Stimulated activated CD8-positive, alpha-beta memory T cell treated with anti-CD3 and anti-CD28 coated beads, Interleukin-12 subunit alpha, Interleukin-12 subunit beta, amount 100 ng/mL, for 4 hours (primary cell): ENCODE measurements at regions not wholly inside any gene's neighbourhood (a gene's known extent, or its start where the extent isn't known, plus 50 kb on each side); places are given as distances from the start of the nearest gene placed in this dataset.
"Not testable (repeated sequence)": the region's sequence is repeated elsewhere in the genome, so short reads cannot be mapped to it uniquely, and the experiment has no call there.

Source experiments
- DNase-seq: peaks from one replicate; pipeline ENCODE4 v3.0.0-alpha.2; 2020; ENCODE audit warnings: low read depth

GRCh38 chr3:177338697-177339219, 141.5 kb upstream of the TBL1XR1 start:
- no peak for DNase-seq

DNA sequence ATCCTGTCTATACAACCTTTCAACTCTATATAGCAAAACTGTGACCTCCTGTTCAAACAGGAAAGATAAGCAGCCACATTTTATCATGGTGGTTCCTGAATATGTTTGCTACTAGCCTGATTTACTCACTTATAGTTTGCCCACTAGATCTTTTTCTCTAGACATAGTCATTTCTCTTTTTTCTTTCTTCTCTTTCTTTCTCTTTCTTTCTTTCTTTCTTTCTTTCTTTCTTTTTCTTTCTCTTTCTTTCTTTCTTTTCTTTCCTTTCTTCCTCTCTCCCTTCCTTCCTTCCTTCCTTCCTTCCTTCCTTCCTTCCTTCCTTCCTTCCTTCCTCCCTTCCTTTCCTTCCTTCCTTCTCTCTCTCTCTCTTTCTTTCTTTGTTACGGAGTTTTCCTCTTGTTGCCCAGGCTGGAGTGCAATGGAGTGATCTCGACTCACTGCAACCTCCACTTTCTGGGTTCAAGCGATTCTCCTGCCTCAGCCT, 142.0 kb upstream of the TBL1XR1 start:
- not testable (repeated sequence) for DNase-seq

GRCh38 chr3:177340243-177340830, 143.1 kb upstream of the TBL1XR1 start:
- no peak for DNase-seq

- DNase-seq, result no peak
Observed at GRCh38 chr3:177341736-177342419, 144.6 kb upstream of the TBL1XR1 start.

- DNase-seq, result no peak
Observed at GRCh38 chr3:177343122-177343625, 145.9 kb upstream of the TBL1XR1 start.

- peak; percentile 37 for DNase-seq
Observed at GRCh38 chr3:177345049-177345972, 148.0 kb upstream of the TBL1XR1 start.

- no peak for DNase-seq
Observed at GRCh38 chr3:177345973-177346503, 148.8 kb upstream of the TBL1XR1 start.

- DNase-seq, result no peak
Observed at GRCh38 chr3:177346878-177347277, 149.6 kb upstream of the TBL1XR1 start.

- DNase-seq, result no peak
Observed at GRCh38 chr3:177347611-177348010, 150.3 kb upstream of the TBL1XR1 start.

- no peak for DNase-seq
Observed at GRCh38 chr3:177348974-177349373, 151.7 kb upstream of the TBL1XR1 start.

DNA sequence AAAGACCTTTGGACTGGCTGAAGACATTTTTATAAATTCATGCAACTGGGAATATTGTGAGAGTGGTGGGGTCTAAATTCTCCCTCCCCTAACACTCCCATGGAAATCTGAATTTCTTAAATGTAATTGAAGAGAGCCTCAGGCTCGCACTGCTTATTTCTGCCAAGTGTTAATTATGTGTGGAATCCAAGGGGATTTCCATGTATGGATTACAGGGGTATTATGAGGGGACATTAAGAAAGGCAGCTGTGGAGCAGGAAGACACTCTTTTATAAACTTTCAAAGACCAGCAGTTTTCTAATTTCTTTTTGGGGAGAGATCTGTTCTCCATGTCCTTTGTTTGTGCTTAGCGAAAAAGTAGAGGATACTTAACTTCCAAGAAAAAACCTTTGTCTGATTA, 152.1 kb upstream of the TBL1XR1 start:
- no peak for DNase-seq

GRCh38 chr3:177350121-177350520, 152.8 kb upstream of the TBL1XR1 start:
- no peak for DNase-seq

GRCh38 chr3:177351206-177351605, 153.9 kb upstream of the TBL1XR1 start:
- DNase-seq, result no peak

GRCh38 chr3:177351757-177352158, 154.5 kb upstream of the TBL1XR1 start:
- no peak for DNase-seq

DNA sequence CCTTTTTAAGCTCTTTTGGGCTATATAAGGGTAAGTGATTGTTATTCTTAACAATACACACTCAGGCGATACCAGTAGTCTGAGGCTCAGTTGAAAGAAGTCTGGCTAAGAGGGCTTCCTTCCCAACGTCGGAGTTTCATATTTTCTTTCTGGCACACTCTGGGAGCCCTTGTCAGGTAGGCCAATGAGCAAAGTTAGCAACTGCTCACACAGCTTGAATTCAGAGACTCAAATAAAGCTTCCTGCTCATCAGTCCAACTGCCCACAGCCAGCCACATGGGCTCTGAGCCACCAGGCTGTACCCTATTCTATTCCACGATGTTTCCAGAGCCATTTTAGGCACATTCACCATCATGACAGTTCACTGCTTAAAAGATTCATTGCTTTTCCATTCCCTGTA, 155.1 kb upstream of the TBL1XR1 start:
- no peak for DNase-seq

- no peak for DNase-seq
Observed at GRCh38 chr3:177353140-177353539, 155.9 kb upstream of the TBL1XR1 start.

GRCh38 chr3:177353879-177354278, 156.6 kb upstream of the TBL1XR1 start:
- not testable (repeated sequence) for DNase-seq

DNA sequence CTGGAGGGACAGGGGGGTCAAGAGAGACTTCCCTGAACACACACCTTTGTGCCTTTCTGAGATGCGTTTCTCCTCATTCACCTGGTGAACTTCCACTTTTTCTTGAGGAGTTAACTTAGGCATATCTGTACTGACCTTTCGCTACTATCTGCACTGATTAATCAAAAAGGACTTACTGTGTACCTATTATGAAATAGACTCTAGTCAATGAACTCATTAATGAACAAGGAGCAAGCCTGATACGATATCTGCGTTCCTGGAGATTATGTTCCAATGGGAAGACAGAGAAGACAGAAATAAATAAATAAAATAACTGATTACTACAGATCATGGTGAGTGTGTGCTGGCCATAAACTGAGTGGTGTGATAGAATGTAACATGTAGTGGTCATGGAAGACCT, 157.2 kb upstream of the TBL1XR1 start:
- DNase-seq, result no peak

DNA sequence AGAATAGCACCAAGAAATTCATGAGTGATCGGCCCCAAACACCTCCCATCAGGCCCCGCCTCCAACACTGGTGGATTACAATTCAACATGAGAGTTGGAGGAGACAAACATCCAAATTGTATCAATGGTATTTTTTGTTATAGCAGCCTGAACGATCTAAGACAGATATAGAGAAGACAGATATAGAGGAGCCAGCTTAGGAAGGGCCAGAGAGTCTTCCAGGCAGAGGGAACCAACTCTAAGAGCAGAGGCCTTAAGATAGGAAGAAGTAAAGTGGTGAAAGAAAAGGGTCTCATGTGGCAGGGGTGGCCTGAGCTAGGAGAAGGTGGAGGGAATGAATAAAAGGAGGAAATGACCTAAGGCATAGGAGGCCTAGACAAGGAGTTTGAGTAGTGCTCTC, 158.8 kb upstream of the TBL1XR1 start:
- DNase-seq, result no peak

DNA sequence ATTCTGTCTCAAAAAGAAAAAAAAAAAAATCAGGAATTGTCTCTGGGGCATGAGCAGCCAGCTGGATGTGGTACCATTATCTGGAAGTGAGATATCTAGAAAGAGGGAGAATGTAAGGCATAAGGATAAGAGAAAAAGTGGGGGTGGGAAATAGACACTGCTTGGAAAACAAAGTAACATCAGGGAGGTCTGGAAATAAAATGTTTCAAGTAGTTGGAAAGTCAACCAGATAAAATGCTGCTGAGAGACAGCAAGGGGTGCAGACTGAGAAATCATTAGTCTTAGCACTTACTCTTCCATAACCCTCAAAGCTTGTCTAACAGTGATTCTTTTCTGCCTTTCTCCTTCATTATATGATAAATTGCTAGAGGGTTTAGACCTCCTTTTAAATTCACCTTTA, 159.7 kb upstream of the TBL1XR1 start:
- DNase-seq, result no peak

- DNase-seq, result no peak
Observed at GRCh38 chr3:177357352-177358090, 160.2 kb upstream of the TBL1XR1 start.
